ENCODE measurements at regions not wholly inside any gene's neighbourhood (a gene's known extent, or its start where the extent isn't known, plus 50 kb on each side); places are given as distances from the start of the nearest gene placed in this dataset.

- BruUV-seq (replicated peaks), result no TSS peak
- ChIA-PET POLR2A (no interaction called here), CTCF (interaction anchor here (0.6 kb wide), 1 partner anchor 237 kb away, joined by 3 read pairs; no protein-coding TSS in a partner anchor)
- H3K27ac ChIP-seq (ENCODE audit: low read length), result no peak overlapping the region
- H3K4me1 ChIP-seq (ENCODE audit: control insufficient read depth, insufficient read depth, low read length), result no peaks in the 10 kb centered on the region
- H3K9me3 ChIP-seq (ENCODE audit: control insufficient read depth, insufficient read depth, low read depth, low read length), result no peaks in the 10 kb centered on the region
- H3K4me3 ChIP-seq (ENCODE audit: low read depth in 2 of 2, low read length in 2 of 2), result no peak overlapping the region
- no peak for ATAC-seq
- in situ Hi-C loops (cut with HindIII; ENCODE audit: low pct_unique_long_range_greater_than_20kb, low sequenced_read_pairs), result no loop called here
- no peaks in the 10 kb centered on the region for H3K36me3 ChIP-seq (ENCODE audit: control insufficient read depth, insufficient read depth, low read length)
- no peak for DNase-seq (ENCODE audit: low read depth, low spot score)
- no peaks in the 10 kb centered on the region for H3K27me3 ChIP-seq (ENCODE audit: control insufficient read depth, insufficient read depth, low read length)
- intact Hi-C loops (cut with micrococcal nuclease; ENCODE audit: unreplicated experiment), result no loop called here
- no peak for TF ChIP-seq TCF7L2 (IDR thresholded peaks at IDR 0.05; ENCODE audit: low read depth, low read length)
These were observed 72.3 kb downstream of the CMPK2 start for GRCh38 chr2:6793371-6793770.

DNA sequence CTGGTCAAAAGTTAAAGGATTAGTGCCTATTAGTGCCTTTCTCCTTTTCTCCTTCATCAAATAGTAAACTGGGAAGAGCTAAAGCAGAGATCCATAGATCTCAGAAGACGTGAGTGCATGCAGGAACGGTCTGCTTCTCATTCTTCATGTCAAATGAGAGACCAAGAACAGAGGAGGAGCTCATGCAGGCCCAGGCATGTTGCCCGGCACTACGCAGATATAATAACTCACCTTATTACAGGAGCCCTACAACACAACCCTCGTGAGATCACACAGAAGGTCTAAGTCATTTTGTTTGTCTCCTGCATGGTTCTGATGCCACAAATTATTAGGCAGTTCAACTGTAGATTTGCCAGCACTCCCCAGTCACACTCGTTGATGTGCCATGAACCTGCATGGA, 71.8 kb downstream of the CMPK2 start:
- Histone ChIP-seq H3K27ac (ENCODE audit: low read length) (no peak overlapping the region), H3K9me3 (ENCODE audit: control insufficient read depth, insufficient read depth, low read depth, low read length) (no peaks in the 10 kb centered on the region), H3K4me1 (ENCODE audit: control insufficient read depth, insufficient read depth, low read length) (no peaks in the 10 kb centered on the region), H3K4me3 (ENCODE audit: low read depth in 2 of 2, low read length in 2 of 2) (no peak overlapping the region), H3K27me3 (ENCODE audit: control insufficient read depth, insufficient read depth, low read length) (no peaks in the 10 kb centered on the region), H3K36me3 (ENCODE audit: control insufficient read depth, insufficient read depth, low read length) (no peaks in the 10 kb centered on the region)
- POLR2A ChIA-PET, result no interaction called here
- in situ Hi-C loops (cut with HindIII; ENCODE audit: low pct_unique_long_range_greater_than_20kb, low sequenced_read_pairs) (no loop called here), intact Hi-C loops (cut with micrococcal nuclease; ENCODE audit: unreplicated experiment) (no loop called here)
- CTCF ChIA-PET, result no interaction called here
- no peak for ATAC-seq
- no peak for TF ChIP-seq POLR2AphosphoS5 (IDR thresholded peaks at IDR 0.05; ENCODE audit: low read depth, low read length)
- TF ChIP-seq SIN3A (IDR thresholded peaks at IDR 0.05; ENCODE audit: borderline replicate concordance, insufficient read depth, low read depth, low read length), result no peak
- TF ChIP-seq, protein P1, sequence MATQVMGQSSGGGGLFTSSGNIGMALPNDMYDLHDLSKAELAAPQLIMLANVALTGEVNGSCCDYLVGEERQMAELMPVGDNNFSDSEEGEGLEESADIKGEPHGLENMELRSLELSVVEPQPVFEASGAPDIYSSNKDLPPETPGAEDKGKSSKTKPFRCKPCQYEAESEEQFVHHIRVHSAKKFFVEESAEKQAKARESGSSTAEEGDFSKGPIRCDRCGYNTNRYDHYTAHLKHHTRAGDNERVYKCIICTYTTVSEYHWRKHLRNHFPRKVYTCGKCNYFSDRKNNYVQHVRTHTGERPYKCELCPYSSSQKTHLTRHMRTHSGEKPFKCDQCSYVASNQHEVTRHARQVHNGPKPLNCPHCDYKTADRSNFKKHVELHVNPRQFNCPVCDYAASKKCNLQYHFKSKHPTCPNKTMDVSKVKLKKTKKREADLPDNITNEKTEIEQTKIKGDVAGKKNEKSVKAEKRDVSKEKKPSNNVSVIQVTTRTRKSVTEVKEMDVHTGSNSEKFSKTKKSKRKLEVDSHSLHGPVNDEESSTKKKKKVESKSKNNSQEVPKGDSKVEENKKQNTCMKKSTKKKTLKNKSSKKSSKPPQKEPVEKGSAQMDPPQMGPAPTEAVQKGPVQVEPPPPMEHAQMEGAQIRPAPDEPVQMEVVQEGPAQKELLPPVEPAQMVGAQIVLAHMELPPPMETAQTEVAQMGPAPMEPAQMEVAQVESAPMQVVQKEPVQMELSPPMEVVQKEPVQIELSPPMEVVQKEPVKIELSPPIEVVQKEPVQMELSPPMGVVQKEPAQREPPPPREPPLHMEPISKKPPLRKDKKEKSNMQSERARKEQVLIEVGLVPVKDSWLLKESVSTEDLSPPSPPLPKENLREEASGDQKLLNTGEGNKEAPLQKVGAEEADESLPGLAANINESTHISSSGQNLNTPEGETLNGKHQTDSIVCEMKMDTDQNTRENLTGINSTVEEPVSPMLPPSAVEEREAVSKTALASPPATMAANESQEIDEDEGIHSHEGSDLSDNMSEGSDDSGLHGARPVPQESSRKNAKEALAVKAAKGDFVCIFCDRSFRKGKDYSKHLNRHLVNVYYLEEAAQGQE (IDR thresholded peaks at IDR 0.05; ENCODE audit: insufficient read depth in 1 of 2, low read depth in 2 of 2, low read length in 1 of 2), result no peak
- TF ChIP-seq CTCF (IDR thresholded peaks at IDR 0.05), result no peak
- TF ChIP-seq TCF7L2 (IDR thresholded peaks at IDR 0.05; ENCODE audit: low read depth, low read length), result no peak
- DNase-seq (ENCODE audit: low read depth, low spot score), result no peak
- BruUV-seq (replicated peaks), result no TSS peak

- TF ChIP-seq TCF7L2 (IDR thresholded peaks at IDR 0.05; ENCODE audit: low read depth, low read length) (no peak), CTCF (IDR thresholded peaks at IDR 0.05) (no peak), POLR2AphosphoS5 (IDR thresholded peaks at IDR 0.05; ENCODE audit: low read depth, low read length) (no peak), SIN3A (IDR thresholded peaks at IDR 0.05; ENCODE audit: borderline replicate concordance, insufficient read depth, low read depth, low read length) (no peak)
- TF ChIP-seq, protein P1 (IDR thresholded peaks at IDR 0.05; ENCODE audit: insufficient read depth in 1 of 2, low read depth in 2 of 2, low read length in 1 of 2), result no peak
- intact Hi-C loops (cut with micrococcal nuclease; ENCODE audit: unreplicated experiment), result no loop called here
- BruUV-seq (replicated peaks), result no TSS peak
- Histone ChIP-seq H3K4me1 (ENCODE audit: control insufficient read depth, insufficient read depth, low read length) (no peaks in the 10 kb centered on the region), H3K9me3 (ENCODE audit: control insufficient read depth, insufficient read depth, low read depth, low read length) (no peaks in the 10 kb centered on the region), H3K36me3 (ENCODE audit: control insufficient read depth, insufficient read depth, low read length) (no peaks in the 10 kb centered on the region), H3K27me3 (ENCODE audit: control insufficient read depth, insufficient read depth, low read length) (no peaks in the 10 kb centered on the region), H3K4me3 (ENCODE audit: low read depth in 2 of 2, low read length in 2 of 2) (no peak overlapping the region), H3K27ac (ENCODE audit: low read length) (no peak overlapping the region)
- ChIA-PET CTCF (no interaction called here), POLR2A (no interaction called here)
- ATAC-seq (no peak), DNase-seq (ENCODE audit: low read depth, low spot score) (no peak)
- in situ Hi-C loops (cut with HindIII; ENCODE audit: low pct_unique_long_range_greater_than_20kb, low sequenced_read_pairs), result no loop called here
These were observed 71.3 kb downstream of the CMPK2 start for GRCh38 chr2:6794448-6794847.
